ENCODE measurements at regions not wholly inside any gene's neighbourhood (a gene's known extent, or its start where the extent isn't known, plus 50 kb on each side); places are given as distances from the start of the nearest gene placed in this dataset.

DNA sequence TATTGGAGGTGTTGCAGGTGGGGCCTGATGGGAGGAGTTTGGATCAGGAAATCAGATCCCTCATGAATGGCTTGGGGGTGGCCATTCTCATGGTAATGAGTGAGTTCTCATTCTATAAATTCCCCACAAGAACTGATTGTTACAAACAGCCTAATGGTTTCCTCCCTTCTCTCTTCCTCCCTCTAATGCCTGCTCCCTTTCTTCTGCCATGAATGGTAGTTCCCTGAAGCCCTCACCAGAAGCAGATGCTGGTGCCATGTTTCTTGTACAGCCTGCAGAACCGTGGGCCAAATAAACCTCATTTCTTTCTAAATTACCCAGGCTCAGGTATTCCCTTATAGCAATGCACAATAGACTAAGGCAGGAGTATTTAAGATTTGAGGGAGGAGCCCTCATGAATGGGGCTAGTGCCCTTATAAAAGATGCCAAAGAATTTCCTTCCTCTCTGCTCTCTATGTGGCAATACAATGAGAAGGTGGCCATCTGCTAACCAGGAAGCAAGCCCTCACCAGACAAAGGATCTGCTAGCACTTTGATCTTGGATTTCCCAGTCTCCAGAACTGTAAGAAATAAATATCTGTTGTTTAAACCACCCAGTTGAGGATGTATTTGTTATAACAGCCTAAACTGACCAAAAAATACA is 251.8 kb downstream of the ZEB2 start:
- peaks cover 16% of the 10 kb centered on the region for H3K4me1 Mint-ChIP-seq (ENCODE audit: low read depth)
- H3K27me3 Mint-ChIP-seq (ENCODE audit: low read depth): no peaks in the 10 kb centered on the region
- no peak overlapping the region for H3K4me3 Mint-ChIP-seq
- no peak overlapping the region for H3K27ac Mint-ChIP-seq
- no peaks in the 10 kb centered on the region for H3K9me3 Mint-ChIP-seq
- peaks cover 2% of the 10 kb centered on the region for H3K36me3 Mint-ChIP-seq (ENCODE audit: low read depth)

DNA sequence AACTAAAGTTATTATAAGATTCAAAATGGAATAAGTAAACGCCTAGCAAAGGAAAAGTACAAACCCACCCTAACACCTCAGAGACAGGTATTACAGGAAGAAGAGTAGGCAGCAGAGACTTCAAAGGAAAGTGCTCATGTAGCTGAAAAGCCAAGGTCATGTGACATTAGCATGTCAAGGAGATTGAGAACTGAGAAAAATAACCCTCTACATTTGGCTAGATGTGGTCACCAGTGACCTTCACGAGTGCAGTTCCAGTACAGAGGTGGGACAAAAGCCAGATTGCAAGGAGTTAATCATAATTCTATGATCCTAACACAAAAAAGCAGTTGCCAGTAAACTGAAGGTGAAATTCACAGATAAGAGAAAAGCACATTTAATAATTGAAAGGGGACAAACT is 252.7 kb downstream of the ZEB2 start:
- H3K4me1 Mint-ChIP-seq (ENCODE audit: low read depth): peaks cover 16% of the 10 kb centered on the region
- H3K36me3 Mint-ChIP-seq (ENCODE audit: low read depth): peaks cover 2% of the 10 kb centered on the region
- H3K9me3 Mint-ChIP-seq: no peaks in the 10 kb centered on the region
- no peak overlapping the region for H3K27ac Mint-ChIP-seq
- H3K4me3 Mint-ChIP-seq: no peak overlapping the region
- H3K27me3 Mint-ChIP-seq (ENCODE audit: low read depth): no peaks in the 10 kb centered on the region

DNA sequence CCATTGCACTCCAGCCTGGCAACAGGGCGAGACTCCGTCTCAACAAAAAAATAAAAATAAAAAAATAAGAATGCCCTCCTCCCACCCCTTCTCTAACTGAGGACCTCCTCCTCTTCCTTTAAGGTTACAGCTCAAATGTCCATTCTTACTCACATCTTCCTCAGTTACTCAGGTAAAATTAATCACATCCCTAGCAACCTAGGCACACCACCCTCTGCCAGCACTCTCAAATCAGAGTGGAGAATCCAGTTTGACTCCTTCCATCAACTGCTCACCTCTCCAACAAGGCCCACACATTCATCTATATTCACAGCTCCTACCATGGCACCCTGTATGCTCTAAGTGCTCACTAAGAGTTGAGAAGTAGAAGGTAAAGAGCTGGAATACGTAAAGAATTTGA is 254.3 kb downstream of the ZEB2 start:
- H3K9me3 Mint-ChIP-seq: no peaks in the 10 kb centered on the region
- H3K36me3 Mint-ChIP-seq (ENCODE audit: low read depth): peaks cover 3% of the 10 kb centered on the region
- H3K4me3 Mint-ChIP-seq: no peak overlapping the region
- H3K4me1 Mint-ChIP-seq (ENCODE audit: low read depth): peaks cover 23% of the 10 kb centered on the region
- H3K27ac Mint-ChIP-seq: no peak overlapping the region
- no peaks in the 10 kb centered on the region for H3K27me3 Mint-ChIP-seq (ENCODE audit: low read depth)

DNA sequence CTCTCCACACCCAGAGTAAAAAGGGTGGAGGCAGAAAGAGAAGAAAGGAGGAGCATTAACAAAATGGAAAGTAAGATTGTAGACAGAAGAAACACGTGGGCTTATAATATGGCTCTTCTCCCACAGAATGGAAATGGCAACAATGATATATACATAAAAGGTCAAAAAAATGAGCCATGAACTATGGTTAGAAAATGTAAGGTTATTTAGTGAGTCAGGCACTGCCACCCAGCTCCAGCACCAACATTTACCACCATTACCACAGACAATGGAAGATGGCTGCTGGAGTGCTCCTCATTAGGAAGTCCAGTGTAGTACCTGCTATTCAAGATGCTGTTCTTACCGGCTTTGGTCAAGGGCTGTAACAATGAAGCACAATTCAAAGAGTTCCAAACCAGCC is 258.0 kb downstream of the ZEB2 start:
- Mint-ChIP-seq H3K36me3 (ENCODE audit: low read depth) (peaks cover 13% of the 10 kb centered on the region), H3K4me1 (ENCODE audit: low read depth) (peaks cover 16% of the 10 kb centered on the region), H3K9me3 (peaks cover 16% of the 10 kb centered on the region), H3K27ac (no peak overlapping the region), H3K27me3 (ENCODE audit: low read depth) (no peaks in the 10 kb centered on the region), H3K4me3 (no peak overlapping the region)

DNA sequence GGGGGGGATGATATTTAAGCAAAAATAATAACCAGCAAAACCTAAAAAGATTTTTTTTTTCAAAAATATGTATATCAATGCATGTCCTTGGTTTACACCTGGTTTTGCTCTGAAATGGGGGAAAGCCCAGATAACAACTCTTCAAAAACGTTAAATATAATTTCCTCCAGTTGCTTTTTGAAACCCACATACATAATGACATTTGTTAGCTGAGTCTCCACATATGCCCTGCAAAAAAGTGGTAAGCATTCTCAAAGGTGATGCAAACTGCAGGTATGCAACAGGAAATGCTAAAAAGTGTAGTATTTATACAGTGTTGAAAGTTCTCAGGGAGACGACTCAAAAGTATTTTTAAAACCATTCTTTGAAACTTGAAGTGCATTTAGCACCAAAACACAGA is 258.6 kb downstream of the ZEB2 start:
- H3K4me3 Mint-ChIP-seq: peak overlapping the region; percentile 15
- peaks cover 17% of the 10 kb centered on the region for H3K4me1 Mint-ChIP-seq (ENCODE audit: low read depth)
- no peaks in the 10 kb centered on the region for H3K27me3 Mint-ChIP-seq (ENCODE audit: low read depth)
- peaks cover 19% of the 10 kb centered on the region for H3K9me3 Mint-ChIP-seq
- H3K36me3 Mint-ChIP-seq (ENCODE audit: low read depth): peaks cover 15% of the 10 kb centered on the region
- no peak overlapping the region for H3K27ac Mint-ChIP-seq

DNA sequence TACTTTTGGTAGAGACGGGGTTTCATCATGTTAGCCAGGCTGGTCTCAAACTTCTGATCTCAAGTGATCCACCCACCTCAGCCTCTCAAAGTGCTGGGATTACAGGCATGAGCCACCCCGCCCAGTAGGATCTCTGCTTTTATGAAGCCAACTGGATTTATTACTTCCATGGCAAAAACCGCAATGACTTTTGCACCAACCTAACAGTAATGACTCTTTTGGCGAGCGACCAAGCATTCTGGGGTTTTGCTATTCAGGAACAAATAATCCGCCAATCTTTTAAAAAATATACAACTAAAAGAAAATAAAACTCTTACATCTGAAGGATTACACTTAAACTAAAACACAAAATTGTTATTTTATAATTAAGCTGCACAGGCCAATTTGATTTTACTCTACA is 260.6 kb downstream of the ZEB2 start:
- peaks cover 27% of the 10 kb centered on the region for H3K36me3 Mint-ChIP-seq (ENCODE audit: low read depth)
- no peak overlapping the region for H3K27ac Mint-ChIP-seq
- H3K27me3 Mint-ChIP-seq (ENCODE audit: low read depth): no peaks in the 10 kb centered on the region
- H3K4me3 Mint-ChIP-seq: no peak overlapping the region
- H3K9me3 Mint-ChIP-seq: peaks cover 33% of the 10 kb centered on the region
- peaks cover 17% of the 10 kb centered on the region for H3K4me1 Mint-ChIP-seq (ENCODE audit: low read depth)

DNA sequence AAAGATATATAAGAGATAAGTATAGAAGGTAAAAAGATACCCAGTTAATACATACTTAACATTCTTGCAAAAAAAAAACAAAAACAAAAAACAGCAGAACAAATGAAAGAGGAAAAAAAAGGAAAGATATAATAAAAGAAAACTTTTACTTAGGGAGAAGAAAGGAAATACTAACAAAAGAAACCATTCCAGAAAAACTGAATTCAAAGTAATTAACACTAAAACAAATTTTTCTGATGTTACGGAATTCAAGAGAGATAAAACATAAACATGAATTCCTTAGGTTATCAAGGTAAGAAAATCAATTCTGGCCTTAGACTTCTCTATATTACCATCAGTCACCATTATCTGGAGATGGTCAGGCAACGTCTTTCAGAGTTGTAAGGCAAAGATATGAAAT is 261.8 kb downstream of the ZEB2 start:
- peaks cover 17% of the 10 kb centered on the region for H3K4me1 Mint-ChIP-seq (ENCODE audit: low read depth)
- H3K9me3 Mint-ChIP-seq: peaks cover 39% of the 10 kb centered on the region
- H3K27me3 Mint-ChIP-seq (ENCODE audit: low read depth): no peaks in the 10 kb centered on the region
- no peak overlapping the region for H3K27ac Mint-ChIP-seq
- H3K36me3 Mint-ChIP-seq (ENCODE audit: low read depth): peaks cover 28% of the 10 kb centered on the region
- H3K4me3 Mint-ChIP-seq: no peak overlapping the region

DNA sequence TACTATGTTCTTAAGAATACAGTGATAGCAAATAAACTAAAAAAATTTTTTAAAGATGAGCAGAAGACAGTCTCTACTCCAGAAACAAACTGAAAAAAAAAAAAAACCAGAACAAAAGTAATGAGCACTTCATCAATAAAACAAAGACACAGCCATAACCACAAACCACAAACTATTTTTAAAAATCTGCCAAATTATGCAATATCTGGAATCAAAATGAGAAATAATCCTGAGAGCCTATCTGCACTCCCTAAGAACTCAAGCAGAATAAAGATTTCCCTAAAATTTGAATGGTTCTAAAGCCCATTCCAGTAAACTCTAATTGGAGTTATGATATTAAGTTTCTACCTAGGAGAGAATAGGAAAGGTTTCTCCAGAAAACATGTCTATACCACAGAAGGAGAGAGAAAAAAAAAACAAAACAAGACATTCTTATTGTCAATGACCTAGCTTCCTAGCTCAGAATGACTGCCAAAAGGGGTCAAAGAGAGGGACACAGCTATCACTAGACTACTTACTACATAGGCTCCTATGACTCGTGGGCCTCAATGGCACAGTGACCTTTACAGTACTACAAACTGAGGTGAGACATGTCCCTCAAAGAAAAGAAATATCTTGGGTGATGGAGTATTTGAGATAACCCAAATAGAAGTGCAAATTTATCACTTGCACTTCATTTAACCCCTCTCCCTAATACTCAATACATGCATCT is 262.8 kb downstream of the ZEB2 start:
- H3K27ac Mint-ChIP-seq: peak overlapping the region; percentile 32
- peaks cover 17% of the 10 kb centered on the region for H3K4me1 Mint-ChIP-seq (ENCODE audit: low read depth)
- H3K36me3 Mint-ChIP-seq (ENCODE audit: low read depth): peaks cover 34% of the 10 kb centered on the region
- no peak overlapping the region for H3K4me3 Mint-ChIP-seq
- H3K27me3 Mint-ChIP-seq (ENCODE audit: low read depth): no peaks in the 10 kb centered on the region
- H3K9me3 Mint-ChIP-seq: peaks cover 47% of the 10 kb centered on the region

DNA sequence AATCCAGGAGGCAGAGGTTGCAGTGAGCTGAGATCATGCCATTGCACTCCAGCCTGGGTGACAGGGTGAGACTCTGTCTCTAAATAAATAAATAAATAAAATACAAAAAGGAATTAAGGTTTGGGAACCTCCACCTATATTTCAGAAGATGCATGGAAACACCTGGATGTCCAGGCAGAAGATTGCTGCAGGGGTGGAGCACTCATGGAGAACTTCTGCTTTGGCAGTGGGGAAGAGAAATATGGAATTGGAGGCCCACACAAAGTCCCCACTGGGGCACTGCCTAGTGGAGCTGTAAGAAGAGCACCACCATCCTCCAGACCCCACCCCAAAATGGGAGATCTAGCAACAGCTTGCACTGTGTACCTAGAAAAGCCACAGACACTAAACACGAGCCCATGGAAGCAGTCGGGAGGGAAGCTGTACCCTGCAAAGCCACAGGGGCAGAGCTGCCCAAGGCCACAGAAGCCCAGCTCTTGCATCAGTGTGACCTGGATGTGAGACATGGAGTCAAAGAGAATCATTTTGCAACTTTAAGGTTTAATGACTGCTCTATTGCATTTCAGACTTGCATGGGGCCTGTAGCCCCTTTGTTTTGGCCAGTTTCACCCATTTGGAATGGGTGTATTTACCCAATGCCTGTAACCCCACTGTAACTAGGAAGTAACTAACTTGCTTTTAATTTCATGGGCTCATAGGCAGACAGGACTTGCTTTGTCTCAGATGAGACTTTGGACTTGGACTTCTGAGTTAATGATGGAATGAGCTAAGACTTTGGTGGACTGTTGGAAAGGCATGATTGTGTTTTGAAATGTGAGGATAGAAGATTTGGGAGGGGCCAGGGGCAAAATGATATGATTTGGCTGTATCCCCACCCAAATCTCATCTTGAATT is 265.3 kb downstream of the ZEB2 start:
- no peak overlapping the region for H3K27ac Mint-ChIP-seq
- peaks cover 56% of the 10 kb centered on the region for H3K9me3 Mint-ChIP-seq
- H3K27me3 Mint-ChIP-seq (ENCODE audit: low read depth): no peaks in the 10 kb centered on the region
- peaks cover 35% of the 10 kb centered on the region for H3K36me3 Mint-ChIP-seq (ENCODE audit: low read depth)
- no peak overlapping the region for H3K4me3 Mint-ChIP-seq
- H3K4me1 Mint-ChIP-seq (ENCODE audit: low read depth): peaks cover 12% of the 10 kb centered on the region

DNA sequence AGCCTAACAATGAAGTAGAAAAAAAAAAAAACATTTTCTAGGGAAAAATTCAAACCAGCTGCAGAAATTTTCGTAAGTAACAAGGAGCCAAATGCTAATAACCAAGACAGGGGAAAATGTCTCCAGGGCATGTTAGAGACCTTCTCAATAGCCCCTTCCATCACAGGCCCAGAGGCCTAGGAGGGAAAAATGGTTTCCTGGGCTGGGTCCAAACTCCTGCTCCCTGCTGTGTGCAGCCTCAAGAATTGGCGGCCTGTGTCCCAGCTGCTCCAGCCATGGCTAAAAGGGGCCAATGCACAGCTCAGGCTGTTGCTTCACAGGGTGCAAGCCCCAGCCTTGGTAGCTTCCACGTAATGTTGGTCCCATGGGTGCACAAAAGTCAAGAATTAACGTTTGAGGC is 266.2 kb downstream of the ZEB2 start:
- Mint-ChIP-seq H3K4me3 (no peak overlapping the region), H3K4me1 (ENCODE audit: low read depth) (peaks cover 16% of the 10 kb centered on the region), H3K9me3 (peaks cover 56% of the 10 kb centered on the region), H3K27ac (no peak overlapping the region), H3K36me3 (ENCODE audit: low read depth) (peaks cover 35% of the 10 kb centered on the region), H3K27me3 (ENCODE audit: low read depth) (no peaks in the 10 kb centered on the region)

DNA sequence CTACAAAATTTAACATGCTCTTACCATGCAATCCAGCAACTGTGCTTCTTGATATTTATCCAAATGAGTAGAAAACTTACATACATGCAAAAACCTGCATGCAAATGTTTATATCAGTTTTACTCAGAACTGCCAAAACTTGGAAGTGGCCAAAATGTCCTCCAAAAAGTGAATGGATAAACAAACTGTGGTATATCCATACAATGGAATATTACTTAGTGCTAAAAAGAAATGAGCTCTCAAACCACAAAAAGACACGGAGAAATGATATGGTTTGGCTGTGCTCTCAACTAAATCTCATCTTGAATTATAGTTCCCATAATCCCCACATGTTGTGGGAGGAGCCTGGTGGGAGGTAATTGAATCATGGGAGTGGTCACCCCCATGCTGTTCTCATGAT is 267.2 kb downstream of the ZEB2 start:
- peaks cover 31% of the 10 kb centered on the region for H3K36me3 Mint-ChIP-seq (ENCODE audit: low read depth)

DNA sequence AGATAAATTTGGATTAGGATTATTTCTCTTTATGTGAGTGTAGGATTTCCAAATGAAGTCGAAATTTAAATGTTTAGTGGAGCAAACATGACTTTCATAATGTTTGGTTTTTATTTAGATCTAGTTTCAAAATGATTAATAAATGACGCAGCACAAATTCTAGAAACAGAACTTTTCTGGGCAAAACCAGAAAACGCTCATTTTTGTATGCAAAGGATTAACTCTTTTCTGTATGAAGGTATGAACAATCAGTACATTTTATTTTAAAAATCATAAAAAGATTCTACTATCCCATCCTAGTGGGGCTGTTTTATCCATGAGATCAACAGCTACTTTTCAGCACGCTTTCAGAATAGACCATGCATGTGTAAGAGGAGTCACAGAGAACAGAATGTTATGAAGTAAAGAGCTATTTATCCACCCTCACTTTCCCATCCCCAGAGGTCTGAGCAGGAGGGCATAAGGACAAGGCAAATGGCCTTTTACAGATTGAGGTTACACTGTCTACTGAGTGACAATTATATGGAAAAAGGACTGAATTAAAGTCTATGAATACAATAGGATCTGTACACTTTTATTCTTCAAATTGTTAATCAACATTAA is 270.8 kb downstream of the ZEB2 start:
- H3K27ac Mint-ChIP-seq: peak overlapping the region; percentile 64
- H3K4me3 Mint-ChIP-seq: peak overlapping the region; percentile 3
- no peaks in the 10 kb centered on the region for H3K27me3 Mint-ChIP-seq (ENCODE audit: low read depth)
- H3K4me1 Mint-ChIP-seq (ENCODE audit: low read depth): peaks cover 12% of the 10 kb centered on the region
- peaks cover 23% of the 10 kb centered on the region for H3K9me3 Mint-ChIP-seq
- H3K36me3 Mint-ChIP-seq (ENCODE audit: low read depth): peaks cover 8% of the 10 kb centered on the region

More for the DNA sequence above, 267.2 kb downstream of the ZEB2 start:
- no peaks in the 10 kb centered on the region for H3K27me3 Mint-ChIP-seq (ENCODE audit: low read depth)
- no peak overlapping the region for H3K27ac Mint-ChIP-seq
- H3K4me3 Mint-ChIP-seq: no peak overlapping the region
- peaks cover 46% of the 10 kb centered on the region for H3K9me3 Mint-ChIP-seq
- peaks cover 18% of the 10 kb centered on the region for H3K4me1 Mint-ChIP-seq (ENCODE audit: low read depth)

DNA sequence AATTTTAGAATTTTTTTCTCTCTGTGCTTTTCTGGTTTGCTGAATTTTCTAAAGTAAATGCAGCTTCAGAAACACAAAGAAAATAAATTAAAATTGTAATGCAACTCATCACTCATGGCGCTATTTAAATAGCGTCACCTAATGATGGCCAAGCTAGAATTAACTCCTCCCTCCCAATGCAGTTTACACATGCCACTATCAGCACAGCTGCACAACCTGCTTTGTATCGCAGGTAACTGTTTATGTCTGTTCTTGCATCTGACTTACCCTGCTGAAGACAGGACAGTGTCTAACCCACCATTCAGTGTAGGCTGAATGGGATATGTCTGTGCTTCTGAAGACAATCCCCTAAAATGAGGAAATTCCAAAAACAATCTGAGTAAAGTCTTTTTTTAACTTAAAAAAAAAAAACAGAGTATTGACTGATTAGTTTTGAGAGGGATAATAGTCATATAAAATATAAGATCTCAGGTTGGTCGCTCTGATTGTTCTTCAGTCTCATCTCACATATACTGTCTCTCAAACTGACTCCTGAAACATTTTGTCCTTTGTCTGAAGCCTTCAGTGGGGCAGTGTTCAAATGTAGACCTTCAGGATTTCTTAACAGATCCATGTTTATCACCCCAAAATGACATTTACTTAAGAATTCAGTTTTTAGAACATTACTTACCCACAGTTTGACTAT is 271.4 kb downstream of the ZEB2 start:
- H3K27ac Mint-ChIP-seq: peak overlapping the region; percentile 64
- no peaks in the 10 kb centered on the region for H3K27me3 Mint-ChIP-seq (ENCODE audit: low read depth)
- H3K9me3 Mint-ChIP-seq: peaks cover 21% of the 10 kb centered on the region
- peaks cover 8% of the 10 kb centered on the region for H3K36me3 Mint-ChIP-seq (ENCODE audit: low read depth)
- H3K4me3 Mint-ChIP-seq: no peak overlapping the region
- H3K4me1 Mint-ChIP-seq (ENCODE audit: low read depth): peaks cover 12% of the 10 kb centered on the region

DNA sequence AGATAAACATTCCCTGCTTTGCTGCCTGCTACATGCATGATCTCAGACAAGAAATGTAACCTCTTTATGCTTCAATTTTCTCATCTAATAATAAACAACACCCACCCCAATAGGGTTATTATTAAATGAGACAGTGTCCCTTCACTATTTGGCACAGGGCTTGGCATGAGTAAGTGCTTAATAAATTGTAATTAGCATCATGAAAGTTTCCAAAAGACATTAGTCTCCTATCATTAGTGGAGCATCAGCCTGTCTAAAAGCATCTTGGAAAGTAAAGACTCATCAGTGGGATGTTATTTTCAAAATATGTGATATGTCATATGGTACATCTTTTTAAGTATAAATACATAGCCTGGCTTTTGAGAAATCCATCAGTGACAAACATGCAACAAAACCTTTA is 275.0 kb downstream of the ZEB2 start:
- Mint-ChIP-seq H3K9me3 (peaks cover 3% of the 10 kb centered on the region), H3K36me3 (ENCODE audit: low read depth) (no peaks in the 10 kb centered on the region), H3K27me3 (ENCODE audit: low read depth) (no peaks in the 10 kb centered on the region), H3K27ac (no peak overlapping the region), H3K4me1 (ENCODE audit: low read depth) (peaks cover 19% of the 10 kb centered on the region), H3K4me3 (no peak overlapping the region)

Measured in T-helper 1 cell treated with Interleukin-12 subunit alpha and Interleukin-12 subunit beta and Interleukin-4 antibody, amounts not matched to agents 30 μg/mL and 1 μg/mL, for 36 hours (primary cell).